HG03571 (cell line): ENCODE measurements at regions not wholly inside any gene's neighbourhood (a gene's known extent, or its start where the extent isn't known, plus 50 kb on each side); places are given as distances from the start of the nearest gene placed in this dataset.
"Not testable (repeated sequence)": the region's sequence is repeated elsewhere in the genome, so short reads cannot be mapped to it uniquely, and the experiment has no call there.

Experiments
- ATAC-seq: cut with Tn5 transposase; IDR thresholded peaks from one replicate; pipeline ENCODE4 v1.9.1; 2021; ENCODE audit not compliant: unreplicated experiment

DNA sequence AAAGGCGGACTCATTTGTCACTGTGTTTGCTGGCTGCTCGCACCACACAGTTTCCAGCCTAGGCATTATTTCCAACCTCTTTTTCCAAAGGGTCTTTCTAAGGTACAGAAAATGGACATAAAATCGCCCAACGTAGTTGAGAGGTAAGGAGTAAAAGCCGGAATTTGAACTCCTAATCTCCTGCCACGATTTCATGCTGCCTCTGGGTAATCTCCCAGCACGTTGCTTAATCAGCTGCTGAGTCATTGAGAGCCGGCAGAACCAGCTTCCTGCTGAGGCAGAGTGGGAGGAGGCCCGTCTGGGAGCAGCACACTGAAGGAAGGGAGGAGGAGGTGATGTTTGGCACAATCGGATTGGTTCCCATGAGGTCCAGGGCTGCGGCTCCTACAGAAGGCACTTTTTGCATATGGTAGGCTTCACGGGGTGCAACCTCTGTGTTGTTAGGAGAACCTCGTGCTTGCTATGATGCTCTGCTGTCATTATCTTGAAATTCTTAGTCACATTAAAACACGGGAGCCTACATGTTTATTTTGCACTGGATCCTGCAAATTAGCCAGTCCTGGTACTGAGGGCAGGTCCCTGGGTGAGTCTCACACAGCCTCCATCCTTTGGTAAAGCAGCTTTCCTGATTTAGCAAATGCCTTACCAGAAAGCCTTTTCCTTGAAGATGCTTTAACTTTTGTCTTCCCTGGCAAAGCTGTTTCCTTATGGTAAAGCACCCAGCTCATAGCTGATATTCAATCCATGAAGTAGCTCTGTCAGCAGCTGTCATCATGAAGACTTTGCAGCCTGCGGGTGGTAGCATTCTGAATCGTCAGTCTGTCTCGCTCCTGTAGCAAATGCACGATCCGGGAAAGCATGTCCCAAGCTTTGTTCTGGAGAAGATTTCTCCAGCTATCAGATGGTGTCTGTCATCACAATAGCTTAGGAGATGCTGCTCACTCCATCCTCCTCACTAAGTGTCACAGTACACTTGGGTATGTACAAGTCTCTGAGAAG is 191.6 kb upstream of the MSX2 start:
- ATAC-seq = no peak

DNA sequence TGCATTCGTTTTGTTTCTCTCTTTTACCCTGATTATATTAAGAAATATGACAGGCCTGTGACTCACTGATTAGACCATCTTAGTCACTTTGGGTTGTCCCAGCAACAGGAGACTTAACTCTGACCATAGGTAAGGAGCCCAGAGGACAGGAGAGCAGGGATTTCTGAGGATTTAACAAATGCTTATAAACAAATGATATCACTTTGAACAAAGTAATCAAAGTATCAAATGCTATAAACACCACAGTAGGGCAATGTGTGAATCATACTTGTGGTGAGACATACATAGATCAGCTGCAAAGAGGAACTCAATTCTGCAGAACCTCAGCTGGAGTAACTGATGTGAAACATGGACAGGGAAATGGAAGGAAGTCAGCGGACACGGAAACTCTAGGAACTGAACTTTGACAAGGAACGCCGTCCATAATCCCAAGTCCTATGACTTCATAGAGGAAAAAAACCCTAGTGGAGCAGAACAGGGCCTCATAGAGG is 190.6 kb upstream of the MSX2 start:
- ATAC-seq = no peak

GRCh38 chr5:174535669-174536068 is 188.7 kb upstream of the MSX2 start:
- ATAC-seq = no peak

DNA sequence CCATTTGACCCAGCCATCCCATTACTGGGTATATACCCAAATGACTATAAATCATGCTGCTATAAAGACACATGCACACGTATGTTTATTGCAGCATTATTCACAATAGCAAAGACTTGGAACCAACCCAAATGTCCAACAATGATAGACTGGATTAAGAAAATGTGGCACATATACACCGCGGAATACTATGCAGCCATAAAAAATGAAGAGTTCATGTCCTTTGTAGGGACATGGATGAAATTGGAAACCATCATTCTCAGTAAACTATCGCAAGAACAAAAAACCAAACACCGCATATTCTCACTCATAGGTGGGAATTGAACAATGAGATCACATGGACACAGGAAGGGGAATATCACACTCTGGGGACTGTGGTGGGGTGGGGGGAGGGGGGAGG is 184.6 kb upstream of the MSX2 start:
- ATAC-seq = not testable (repeated sequence)

- ATAC-seq = no peak
These were observed 182.3 kb upstream of the MSX2 start for GRCh38 chr5:174542037-174542436.

DNA sequence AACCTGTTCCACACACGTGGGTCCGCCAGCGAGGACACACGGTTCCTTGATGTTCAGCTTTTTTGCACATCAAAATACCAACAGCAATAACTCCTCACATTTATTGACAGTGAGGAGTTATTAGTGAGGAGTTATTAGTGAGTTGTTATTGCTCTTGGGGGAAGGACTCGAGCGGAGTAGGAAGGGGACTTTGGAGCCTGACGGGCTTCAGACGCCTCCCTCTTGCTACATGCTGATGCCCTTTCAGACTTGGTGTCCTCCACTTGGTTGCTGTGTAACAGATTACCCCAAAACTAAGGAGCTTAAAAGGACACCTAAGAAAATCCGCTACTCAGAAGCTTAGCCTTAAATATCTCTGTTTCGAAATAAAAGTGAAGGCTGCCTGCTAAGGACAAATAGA is 181.9 kb upstream of the MSX2 start:
- ATAC-seq = no peak

DNA sequence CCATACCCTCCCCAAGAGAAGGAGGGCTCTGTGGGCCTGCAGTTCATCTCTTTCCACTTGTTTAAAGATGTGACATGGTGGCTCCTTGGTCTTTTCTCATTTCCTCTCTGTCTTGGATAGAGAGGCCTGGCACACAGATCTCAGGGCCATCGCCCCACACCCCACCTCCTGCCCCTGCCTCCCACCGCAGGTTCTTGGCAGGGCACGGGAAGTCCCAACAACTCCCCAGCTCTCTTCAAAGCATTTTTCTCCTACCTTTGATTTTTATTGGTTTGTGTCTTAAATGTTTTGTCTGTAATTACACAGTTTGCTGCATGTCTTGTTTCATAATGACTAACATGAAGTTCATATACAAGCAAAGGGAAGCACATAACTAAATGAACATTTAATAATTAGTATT is 178.5 kb upstream of the MSX2 start:
- no peak for ATAC-seq

DNA sequence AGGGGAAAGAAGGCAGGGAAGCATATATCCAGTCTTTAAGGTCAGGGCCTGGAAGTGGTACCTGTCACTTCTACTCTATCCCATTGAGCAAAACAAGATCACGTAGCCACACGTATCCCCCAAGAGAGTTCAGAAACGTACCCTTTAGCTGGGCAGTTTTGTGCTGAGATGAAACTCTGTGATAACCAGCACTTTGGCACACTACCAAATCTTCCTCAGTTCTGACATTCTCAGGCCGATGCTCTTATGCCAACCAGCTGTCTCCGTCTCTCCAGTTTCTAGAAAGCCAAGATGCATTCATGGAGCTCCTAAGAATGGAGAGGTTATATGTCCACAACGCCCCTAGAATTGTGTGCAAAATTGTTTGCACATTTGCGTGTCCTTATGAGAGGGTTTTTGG is 176.6 kb upstream of the MSX2 start:
- ATAC-seq = no peak

- ATAC-seq = no peak
These were observed 175.1 kb upstream of the MSX2 start for GRCh38 chr5:174549254-174549653.

- ATAC-seq = no peak
These were observed 174.4 kb upstream of the MSX2 start for GRCh38 chr5:174550026-174550425.

GRCh38 chr5:174552428-174552827 is 172.0 kb upstream of the MSX2 start:
- no peak for ATAC-seq

- no peak for ATAC-seq
These were observed 170.8 kb upstream of the MSX2 start for GRCh38 chr5:174553556-174553955.

DNA sequence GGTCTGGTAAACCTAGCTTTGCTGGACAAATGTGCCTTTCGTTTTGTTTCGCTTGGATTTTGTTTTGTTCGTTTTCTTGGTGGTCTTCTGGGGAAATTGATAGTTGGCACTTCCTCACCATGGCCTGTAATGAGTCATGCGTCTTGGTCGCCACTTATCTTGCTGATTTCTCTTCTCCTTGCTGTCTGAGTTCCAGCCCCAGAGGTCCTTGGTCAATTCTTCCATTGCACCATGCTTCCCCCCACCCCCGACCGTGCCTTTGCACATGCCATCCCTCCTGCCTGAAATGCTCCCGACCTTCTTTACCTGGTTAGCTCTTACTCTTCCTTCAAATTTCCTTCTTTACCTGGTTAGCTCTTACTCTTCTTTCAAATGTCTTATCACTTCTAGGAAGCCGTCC is 168.7 kb upstream of the MSX2 start:
- ATAC-seq = no peak

- no peak for ATAC-seq
These were observed 167.6 kb upstream of the MSX2 start for GRCh38 chr5:174556756-174557155.

- no peak for ATAC-seq
These were observed 166.2 kb upstream of the MSX2 start for GRCh38 chr5:174558190-174558589.

DNA sequence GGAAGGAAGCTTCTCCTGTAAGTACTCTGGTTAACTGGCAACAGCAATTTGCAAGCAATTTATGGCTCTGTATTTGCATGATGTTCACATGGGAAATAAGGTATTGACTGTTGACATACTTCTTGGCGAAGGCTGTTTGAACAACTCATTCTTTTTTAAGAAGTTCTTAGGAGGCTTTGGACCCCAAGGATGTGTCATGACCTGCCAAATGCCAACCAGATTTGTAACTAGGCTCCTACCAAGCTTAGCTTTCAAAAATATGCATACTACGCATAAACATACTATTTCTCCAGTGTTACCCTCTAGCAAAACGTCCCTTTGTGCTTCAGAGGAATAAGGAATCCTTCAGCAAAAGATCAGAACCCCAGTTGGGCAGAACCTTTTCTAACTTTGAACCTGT is 165.2 kb upstream of the MSX2 start:
- ATAC-seq = no peak

- no peak for ATAC-seq
These were observed 164.8 kb upstream of the MSX2 start for GRCh38 chr5:174559566-174560090.

- ATAC-seq = no peak
These were observed 163.5 kb upstream of the MSX2 start for GRCh38 chr5:174560861-174561260.

GRCh38 chr5:174563040-174563439 is 161.3 kb upstream of the MSX2 start:
- not testable (repeated sequence) for ATAC-seq

GRCh38 chr5:174563899-174564298 is 160.5 kb upstream of the MSX2 start:
- ATAC-seq = no peak

DNA sequence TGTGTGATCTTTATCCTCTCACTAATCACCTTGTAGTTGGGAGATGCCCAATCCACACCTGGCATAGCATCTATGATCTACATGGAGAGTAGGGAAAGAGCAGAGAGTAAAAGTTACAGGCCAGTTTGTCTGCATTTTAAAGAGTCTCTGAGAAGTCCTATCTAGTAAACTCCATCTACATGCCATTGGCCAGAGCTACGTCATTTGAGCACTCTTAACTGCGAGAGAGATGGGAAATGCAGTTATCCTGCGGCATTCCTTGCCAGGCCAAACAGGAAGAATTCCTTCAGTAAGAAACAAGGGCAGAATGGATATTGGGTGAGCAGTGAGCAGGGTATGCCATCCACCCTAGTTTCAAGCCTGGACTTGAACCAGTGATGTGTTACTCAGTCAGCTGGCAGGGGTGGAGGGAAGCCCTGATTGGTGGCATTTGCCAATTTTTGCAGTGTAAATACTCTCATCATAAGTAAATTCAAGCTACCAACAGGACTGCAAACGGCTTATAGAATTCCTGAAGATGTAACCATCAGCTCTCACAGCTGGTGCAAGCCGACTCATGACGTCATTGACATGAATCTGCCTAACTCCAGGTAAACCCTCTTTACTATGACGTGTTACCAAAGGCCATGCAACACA is 156.8 kb upstream of the MSX2 start:
- no peak for ATAC-seq

DNA sequence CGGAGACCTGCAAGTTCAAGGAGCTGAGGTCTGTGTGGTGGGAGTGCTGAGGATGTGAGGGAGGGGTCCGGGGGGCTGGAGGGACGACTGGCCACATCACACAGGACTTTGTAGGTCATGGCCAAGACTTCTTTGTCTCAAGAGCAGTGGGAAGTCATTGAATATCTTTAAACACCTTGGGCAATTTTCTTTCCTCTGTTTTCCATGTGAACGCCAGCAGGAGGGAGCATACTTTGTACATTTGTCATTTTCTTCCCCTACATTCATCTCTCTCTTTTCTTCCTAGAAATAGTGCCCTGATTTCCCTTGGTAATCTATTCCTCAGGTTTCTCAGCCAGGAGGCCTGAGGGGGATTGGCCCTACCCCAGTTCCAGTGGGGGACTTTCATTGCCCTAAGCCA is 153.7 kb upstream of the MSX2 start:
- ATAC-seq = no peak
